SK-N-SH treated with all-trans-retinoic acid at 6 μM for 48 hours (cell line): ENCODE measurements at regions not wholly inside any gene's neighbourhood (a gene's known extent, or its start where the extent isn't known, plus 50 kb on each side); places are given as distances from the start of the nearest gene placed in this dataset.

ENCODE experiments used
- CSDC2 ChIP-seq: fragments of 250-450 bp; sonication (Bioruptor Pico); IDR thresholded peaks from 2 replicates; pipeline ENCODE4 v1.5.0; 2020; ENCODE audit warnings: mild to moderate bottlenecking, moderate library complexity
- OSR1 ChIP-seq: fragments of 250-450 bp; sonication (Bioruptor Pico); IDR thresholded peaks from 2 replicates; pipeline ENCODE4 v1.8.0; 2022; ENCODE audit warnings: moderate library complexity, mild to moderate bottlenecking, inconsistent platforms
- PATZ1 ChIP-seq: fragments of 250-450 bp; sonication (Bioruptor Pico); IDR thresholded peaks from 2 replicates; pipeline ENCODE4 v1.8.0; 2020; ENCODE audit warnings: mild to moderate bottlenecking, moderate library complexity, borderline replicate concordance
- RARB ChIP-seq: fragments of 250-450 bp; sonication (Bioruptor Pico); IDR thresholded peaks from 2 replicates; pipeline ENCODE4 v1.8.0; 2021; ENCODE audit warnings: mild to moderate bottlenecking, moderate library complexity
- ZFP30 ChIP-seq: fragments of 450-650 bp; formaldehyde crosslinking; IDR thresholded peaks from 2 replicates; pipeline ENCODE4 v1.5.0; 2022; ENCODE audit warnings: mild to moderate bottlenecking, moderate library complexity
- ZNF8 ChIP-seq: fragments of 450-650 bp; formaldehyde crosslinking; IDR thresholded peaks from 2 replicates; pipeline ENCODE4 v1.5.0; 2020; ENCODE audit warnings: mild to moderate bottlenecking, moderate library complexity

DNA sequence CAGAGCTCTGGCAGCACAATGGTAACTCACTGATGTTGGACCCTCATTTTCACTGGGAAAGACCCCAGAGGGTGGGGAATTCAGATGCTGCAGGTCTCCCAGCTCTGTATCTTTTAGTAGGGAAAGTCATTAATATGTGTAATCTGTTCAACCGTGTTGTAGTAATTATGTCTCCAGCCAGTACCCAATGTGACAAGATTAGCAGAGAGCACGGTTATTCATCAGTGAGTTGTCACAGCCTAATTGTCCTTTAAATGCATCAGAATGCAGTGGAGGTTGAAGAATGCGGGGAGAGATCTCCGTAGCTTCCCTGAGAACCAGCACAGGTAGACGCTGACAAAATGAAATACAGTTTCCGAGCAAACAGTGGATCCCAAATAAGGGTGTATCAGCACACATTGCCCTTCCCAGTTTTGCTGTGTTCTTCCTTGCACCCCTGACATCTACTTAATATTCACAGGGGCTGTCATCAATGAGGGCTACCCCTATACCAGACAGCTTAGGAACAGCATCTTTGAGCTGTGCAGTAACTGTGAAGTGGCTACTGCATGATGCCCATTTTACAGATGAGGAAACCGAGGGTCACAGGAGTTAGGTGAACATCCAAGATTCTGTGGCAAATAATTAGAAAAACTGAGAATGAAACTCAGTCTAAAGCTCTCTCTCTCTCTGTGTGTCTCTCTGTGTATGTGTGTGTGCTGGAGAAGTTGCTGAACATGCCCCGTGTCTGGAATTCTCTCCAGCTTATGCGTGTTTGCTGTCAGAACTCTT, 430.4 kb upstream of the HS6ST1 start:
- TF ChIP-seq CSDC2 (CRISPR knock-in tag) (no peak), ZNF8 (CRISPR knock-in tag) (no peak), RARB (CRISPR knock-in tag) (no peak), PATZ1 (CRISPR knock-in tag) (no peak), ZFP30 (CRISPR knock-in tag) (no peak), OSR1 (CRISPR knock-in tag) (no peak)
